NT2/D1 (cell line): ENCODE measurements at regions not wholly inside any gene's neighbourhood (a gene's known extent, or its start where the extent isn't known, plus 50 kb on each side); places are given as distances from the start of the nearest gene placed in this dataset.
A peak's percentile ranks its signal among the peaks of the same experiment; 100 is the strongest.

ENCODE experiments used
- DNase-seq: peaks from one replicate; pipeline ENCODE4 v3.0.0-alpha.2; 2011; ENCODE audit warnings: low read depth, low spot score
- H3K27me3 ChIP-seq: 2 replicates; pipeline ENCODE4 v1.6.0; 2011; ENCODE audit warnings: mild to moderate bottlenecking; ENCODE audit not compliant: insufficient read length, insufficient read depth
- H3K36me3 ChIP-seq: 2 replicates; pipeline ENCODE4 v1.6.1; 2011; ENCODE audit warnings: mild to moderate bottlenecking, low read length, mixed read lengths; ENCODE audit not compliant: insufficient read depth, insufficient read length
- H3K4me1 ChIP-seq: 2 replicates; pipeline ENCODE4 v1.5.1; 2011; ENCODE audit not compliant: insufficient read depth, insufficient read length
- H3K4me3 ChIP-seq: 2 replicates; pipeline ENCODE4 v1.5.1; 2011; ENCODE audit warnings: low read depth; ENCODE audit not compliant: insufficient read length
- H3K9ac ChIP-seq: 2 replicates; pipeline ENCODE4 v1.6.0; 2011; ENCODE audit warnings: low read depth; ENCODE audit not compliant: insufficient read length
- H3K9me3 ChIP-seq: 2 replicates; pipeline ENCODE4 v1.5.1; 2011; ENCODE audit warnings: mild to moderate bottlenecking, low read length; ENCODE audit not compliant: insufficient read depth
- SUZ12 ChIP-seq: IDR thresholded peaks from 2 replicates; pipeline ENCODE4 v1.6.1; 2011; ENCODE audit not compliant: insufficient read length, insufficient read depth; ENCODE audit errors: extremely low read depth
- YY1 ChIP-seq: IDR thresholded peaks from 2 replicates; pipeline ENCODE4 v1.6.1; 2011; ENCODE audit not compliant: insufficient read length, insufficient read depth
- ZNF274 ChIP-seq: IDR thresholded peaks from 2 replicates; pipeline ENCODE4 v1.6.1; 2011; ENCODE audit warnings: mild to moderate bottlenecking, low read depth, low read length

GRCh38 chr1:25094995-25095394 lies 137.3 kb downstream of the SYF2 start:
- H3K9ac ChIP-seq: no peak overlapping the region
- no peaks in the 10 kb centered on the region for H3K27me3 ChIP-seq
- no peak overlapping the region for H3K4me3 ChIP-seq
- H3K36me3 ChIP-seq: no peaks in the 10 kb centered on the region
- DNase-seq: no peak
- TF ChIP-seq SUZ12 (no peak), YY1 (no peak), ZNF274 (no peak)
- H3K9me3 ChIP-seq: peaks cover 5% of the 10 kb centered on the region; the same call in 1 of the 2 replicates
- H3K4me1 ChIP-seq: peaks cover 11% of the 10 kb centered on the region

GRCh38 chr1:25094229-25094628 lies 138.1 kb downstream of the SYF2 start:
- Histone ChIP-seq H3K4me1 (peaks cover 13% of the 10 kb centered on the region), H3K27me3 (no peaks in the 10 kb centered on the region)
- DNase-seq: no peak

GRCh38 chr1:25091658-25092057 lies 140.6 kb downstream of the SYF2 start:
- Histone ChIP-seq H3K36me3 (no peaks in the 10 kb centered on the region), H3K9ac (peak overlapping the region; percentile 1), H3K4me1 (peaks cover 16% of the 10 kb centered on the region), H3K9me3 (peaks cover 5% of the 10 kb centered on the region; the same call in 1 of the 2 replicates), H3K4me3 (no peak overlapping the region), H3K27me3 (no peaks in the 10 kb centered on the region)
- DNase-seq: no peak
- no peak for TF ChIP-seq ZNF274
- no peak for TF ChIP-seq YY1
- TF ChIP-seq SUZ12: no peak

More at GRCh38 chr1:25094229-25094628, 138.1 kb downstream of the SYF2 start:
- Histone ChIP-seq H3K36me3 (no peaks in the 10 kb centered on the region), H3K9ac (no peak overlapping the region), H3K4me3 (no peak overlapping the region), H3K9me3 (peaks cover 5% of the 10 kb centered on the region; the same call in 1 of the 2 replicates)
- TF ChIP-seq SUZ12 (no peak), ZNF274 (no peak), YY1 (no peak)

GRCh38 chr1:25090707-25091422 lies 141.4 kb downstream of the SYF2 start:
- peaks cover 16% of the 10 kb centered on the region for H3K4me1 ChIP-seq
- peaks cover 1% of the 10 kb centered on the region; the same call in 1 of the 2 replicates for H3K9me3 ChIP-seq
- peak overlapping the region; percentile 1 for H3K9ac ChIP-seq
- no peaks in the 10 kb centered on the region for H3K27me3 ChIP-seq
- H3K4me3 ChIP-seq: no peak overlapping the region
- TF ChIP-seq SUZ12 (no peak), YY1 (no peak), ZNF274 (no peak)
- no peaks in the 10 kb centered on the region for H3K36me3 ChIP-seq
- peak; percentile 38 for DNase-seq

- Histone ChIP-seq H3K4me1 (peaks cover 16% of the 10 kb centered on the region), H3K36me3 (no peaks in the 10 kb centered on the region), H3K9ac (no peak overlapping the region), H3K4me3 (no peak overlapping the region), H3K27me3 (no peaks in the 10 kb centered on the region), H3K9me3 (no peaks in the 10 kb centered on the region)
- no peak for DNase-seq
- TF ChIP-seq ZNF274 (no peak), YY1 (no peak), SUZ12 (no peak)
Measured at GRCh38 chr1:25089772-25090171, 142.5 kb downstream of the SYF2 start.

GRCh38 chr1:25088946-25089345 lies 143.4 kb downstream of the SYF2 start:
- Histone ChIP-seq H3K9ac (no peak overlapping the region), H3K4me1 (peaks cover 16% of the 10 kb centered on the region)
- no peak for TF ChIP-seq SUZ12
- TF ChIP-seq ZNF274: no peak
- no peak for TF ChIP-seq YY1

GRCh38 chr1:25088180-25088701 lies 144.1 kb downstream of the SYF2 start:
- TF ChIP-seq YY1 (no peak), SUZ12 (no peak), ZNF274 (no peak)

More at GRCh38 chr1:25088946-25089345, 143.4 kb downstream of the SYF2 start:
- Histone ChIP-seq H3K27me3 (no peaks in the 10 kb centered on the region), H3K9me3 (no peaks in the 10 kb centered on the region), H3K36me3 (no peaks in the 10 kb centered on the region), H3K4me3 (no peak overlapping the region)
- no peak for DNase-seq

More at GRCh38 chr1:25088180-25088701, 144.1 kb downstream of the SYF2 start:
- no peak overlapping the region for H3K9ac ChIP-seq
- H3K27me3 ChIP-seq: no peaks in the 10 kb centered on the region
- H3K36me3 ChIP-seq: no peaks in the 10 kb centered on the region
- no peak overlapping the region for H3K4me3 ChIP-seq
- no peak for DNase-seq
- no peaks in the 10 kb centered on the region for H3K9me3 ChIP-seq
- peaks cover 16% of the 10 kb centered on the region for H3K4me1 ChIP-seq
